ENCODE measurements at regions not wholly inside any gene's neighbourhood (a gene's known extent, or its start where the extent isn't known, plus 50 kb on each side); places are given as distances from the start of the nearest gene placed in this dataset.

DNA sequence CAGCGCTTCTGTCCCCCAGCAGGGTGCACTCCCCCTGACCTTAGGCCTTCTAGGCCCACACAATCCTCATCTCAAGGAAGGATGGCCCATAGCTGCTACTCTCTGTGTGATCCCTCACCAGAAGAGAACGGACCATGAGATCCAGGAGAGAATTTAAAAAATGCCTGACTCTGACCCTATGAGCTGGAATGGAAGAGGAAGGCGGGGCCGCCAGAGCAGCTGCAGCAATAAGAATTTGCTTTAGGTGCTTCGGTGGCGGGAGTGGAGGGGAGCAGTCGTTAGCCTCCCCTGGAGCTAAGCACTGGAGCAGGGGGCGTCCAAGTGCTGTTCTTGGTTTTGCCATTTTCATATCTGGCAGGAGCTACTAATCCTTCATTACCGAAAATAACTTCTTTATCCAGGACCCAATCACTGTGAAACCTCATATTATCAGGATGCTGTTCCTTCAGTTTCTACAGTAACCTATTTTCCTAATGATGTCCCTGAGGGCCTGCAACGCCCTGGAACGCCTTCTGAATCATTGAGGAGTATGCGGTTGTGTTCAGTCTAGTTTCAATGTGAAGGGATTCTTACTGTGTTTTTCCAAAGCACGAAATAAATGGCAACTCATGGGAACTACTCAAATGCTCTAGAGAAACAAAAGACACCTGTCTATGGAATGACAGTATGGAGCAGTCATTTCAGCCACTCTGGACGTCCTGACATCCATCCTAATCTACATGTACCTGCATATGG, 105.1 kb upstream of the SIX2 start:
- no peak overlapping the region for H3K4me2 ChIP-seq (ENCODE audit: control insufficient read depth, extremely low read depth, insufficient read depth, low read depth, low read length)
- dilution Hi-C loops (cut with MboI; ENCODE audit: extremely low pct_ligation_motif_present, low sequenced_read_pairs), result no loop called here
- no peak overlapping the region for H3K27ac ChIP-seq (ENCODE audit: control insufficient read depth, insufficient read depth, low read length)
- H3K9me3 ChIP-seq (ENCODE audit: control insufficient read depth, low read depth, low read length), result no peaks in the 10 kb centered on the region
- peaks cover under 1% of the 10 kb centered on the region for H3K4me1 ChIP-seq (ENCODE audit: control insufficient read depth, extremely low read depth, insufficient read depth, low read length)
- TF ChIP-seq EZH2 (IDR thresholded peaks at IDR 0.05; ENCODE audit: low read length) (no peak), CTCF (optimal IDR thresholded peaks at IDR 0.05 in 1 of 3, IDR thresholded peaks at IDR 0.05 in 1 of 3, conservative IDR thresholded peaks at IDR 0.05 in 1 of 3; ENCODE audit: extremely low read depth in 1 of 3, insufficient read depth in 2 of 3, low read length in 3 of 3) (no peak)
- DNase-seq (ENCODE audit: low read depth, low spot score) (no peak), FAIRE-seq (no peak)
- H3K9ac ChIP-seq (ENCODE audit: control insufficient read depth, extremely low read depth, insufficient read depth, low read length), result no peak overlapping the region
- no peak overlapping the region for H3K4me3 ChIP-seq (ENCODE audit: control insufficient read depth in 2 of 3, extremely low read depth in 1 of 3, insufficient read depth in 2 of 3, low read depth in 1 of 3, low read length in 3 of 3)
- no peaks in the 10 kb centered on the region for H3K79me2 ChIP-seq (ENCODE audit: control insufficient read depth, insufficient read depth, low read length)
- H4K20me1 ChIP-seq (ENCODE audit: control insufficient read depth, extremely low read depth, insufficient read depth, low read length), result no peaks in the 10 kb centered on the region
- H3K27me3 ChIP-seq (ENCODE audit: control insufficient read depth, extremely low read depth, insufficient read depth, low read length), result peaks cover 8% of the 10 kb centered on the region
- no peaks in the 10 kb centered on the region for H3K36me3 ChIP-seq (ENCODE audit: control insufficient read depth in 2 of 2, extremely low read depth in 1 of 2, insufficient read depth in 2 of 2, low read length in 2 of 2)
- no peaks in the 10 kb centered on the region for H3K9me1 ChIP-seq (ENCODE audit: control insufficient read depth, extremely low read depth, insufficient read depth, low read length)
- H2AFZ ChIP-seq (ENCODE audit: control insufficient read depth, low read length), result no peak overlapping the region

DNA sequence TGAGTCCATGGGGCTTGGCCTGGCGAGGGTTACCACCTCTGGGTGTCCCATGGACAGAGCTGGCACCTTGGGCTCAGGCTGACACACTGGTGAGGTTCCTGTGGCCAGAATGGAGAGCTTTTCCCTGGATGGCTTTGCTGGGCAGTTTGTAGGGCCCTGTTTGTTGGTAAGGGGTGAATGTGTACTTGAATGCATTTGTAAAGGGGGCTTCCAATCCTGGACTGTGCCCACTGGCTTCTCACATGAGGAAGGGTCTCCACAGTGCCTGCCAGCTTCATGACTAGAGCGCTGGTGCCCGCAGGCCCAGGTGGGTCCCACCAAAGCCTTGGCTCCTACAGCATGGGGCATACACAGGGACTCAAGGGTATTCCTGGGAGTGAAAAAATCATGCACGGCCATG, 103.5 kb upstream of the SIX2 start:
- H3K27me3 ChIP-seq (ENCODE audit: control insufficient read depth, extremely low read depth, insufficient read depth, low read length), result peaks cover 10% of the 10 kb centered on the region
- no peaks in the 10 kb centered on the region for H3K4me1 ChIP-seq (ENCODE audit: control insufficient read depth, extremely low read depth, insufficient read depth, low read length)
- no peak overlapping the region for H3K4me3 ChIP-seq (ENCODE audit: control insufficient read depth in 2 of 3, extremely low read depth in 1 of 3, insufficient read depth in 2 of 3, low read depth in 1 of 3, low read length in 3 of 3)
- H4K20me1 ChIP-seq (ENCODE audit: control insufficient read depth, extremely low read depth, insufficient read depth, low read length), result no peaks in the 10 kb centered on the region
- TF ChIP-seq EZH2 (IDR thresholded peaks at IDR 0.05; ENCODE audit: low read length) (no peak), CTCF (optimal IDR thresholded peaks at IDR 0.05 in 1 of 3, IDR thresholded peaks at IDR 0.05 in 1 of 3, conservative IDR thresholded peaks at IDR 0.05 in 1 of 3; ENCODE audit: extremely low read depth in 1 of 3, insufficient read depth in 2 of 3, low read length in 3 of 3) (no peak)
- H3K27ac ChIP-seq (ENCODE audit: control insufficient read depth, insufficient read depth, low read length), result no peak overlapping the region
- H3K4me2 ChIP-seq (ENCODE audit: control insufficient read depth, extremely low read depth, insufficient read depth, low read depth, low read length), result no peak overlapping the region
- dilution Hi-C loops (cut with MboI; ENCODE audit: extremely low pct_ligation_motif_present, low sequenced_read_pairs), result no loop called here
- H3K36me3 ChIP-seq (ENCODE audit: control insufficient read depth in 2 of 2, extremely low read depth in 1 of 2, insufficient read depth in 2 of 2, low read length in 2 of 2), result no peaks in the 10 kb centered on the region
- no peak overlapping the region for H2AFZ ChIP-seq (ENCODE audit: control insufficient read depth, low read length)
- no peaks in the 10 kb centered on the region for H3K9me1 ChIP-seq (ENCODE audit: control insufficient read depth, extremely low read depth, insufficient read depth, low read length)
- no peak for DNase-seq (ENCODE audit: low read depth, low spot score)
- no peak overlapping the region for H3K9ac ChIP-seq (ENCODE audit: control insufficient read depth, extremely low read depth, insufficient read depth, low read length)
- no peaks in the 10 kb centered on the region for H3K79me2 ChIP-seq (ENCODE audit: control insufficient read depth, insufficient read depth, low read length)
- no peak for FAIRE-seq
- no peaks in the 10 kb centered on the region for H3K9me3 ChIP-seq (ENCODE audit: control insufficient read depth, low read depth, low read length)

All from keratinocyte (primary cell).